HCT116 (cell line): ENCODE measurements at regions not wholly inside any gene's neighbourhood (a gene's known extent, or its start where the extent isn't known, plus 50 kb on each side); places are given as distances from the start of the nearest gene placed in this dataset.

Experiments used
- ATAC-seq: fragments of 200-7000 bp; cut with Tn5 transposase; 2 replicates; pipeline ENCODE4 v1.9.1; 2020; ENCODE audit warnings: mild to moderate bottlenecking, moderate library complexity
- BruUV-seq: library from RNA; stranded (reverse); fragments of 400-500 nt; replicated peaks from 2 replicates; lab custom pipeline; 2021; lab: Mats Ljungman, UMichigan
- CTCF ChIA-PET: fragments of 300-600 bp; sonication (Branson Sonifier 250); formaldehyde crosslinking; loops from one replicate; lab custom pipeline; 2021; ENCODE audit warnings: antibody characterized with exemption; lab: Charles Lee
- POLR2A ChIA-PET: fragments of 300-600, 350-600 bp; sonication (Branson Sonifier 250); formaldehyde crosslinking; loops from one replicate; lab custom pipeline; 2021; ENCODE audit warnings: antibody characterized with exemption; lab: Charles Lee
- RAD21 ChIA-PET, 2 experiments: fragments of 300-600 bp; sonication (Branson Sonifier 250); formaldehyde crosslinking; loops; one replicate each; lab custom pipeline; 2023; ENCODE audit warnings: low total read pairs in 2 of 2; ENCODE audit not compliant: uncharacterized antibody in 2 of 2, unreplicated experiment in 2 of 2, low non-redundant PET in 1 of 2; lab: Charles Lee
- DNase-seq: peaks from one replicate; pipeline ENCODE4 v3.0.0-alpha.2; 2010; ENCODE audit warnings: low read depth, low spot score
- H2AFZ ChIP-seq: fragments of 200-600 bp; shearing (Covaris generic), sonication (generic); 2 replicates; pipeline ENCODE4 v1.6.1; 2017; ENCODE audit warnings: low read depth, mixed run types, mixed read lengths, antibody characterized with exemption, low read length; ENCODE audit not compliant: poor library complexity, severe bottlenecking
- H3K27ac ChIP-seq: 2 replicates; pipeline ENCODE4 v1.5.1; 2012; ENCODE audit warnings: low read depth, low read length
- H3K27me3 ChIP-seq: fragments of 200-600 bp; sonication (generic); 2 replicates; pipeline ENCODE4 v1.6.1; 2016; ENCODE audit warnings: mixed run types, low read length, mixed read lengths; ENCODE audit not compliant: insufficient read depth
- H3K36me3 ChIP-seq, 2 experiments: fragments of 200-500 bp in 1 of 2; fragments of 200-600 bp in 1 of 2; sonication (Bioruptor generic) in 1 of 2; sonication (generic) in 1 of 2; 2 replicates each; pipeline versions ENCODE4 v1.5.1 to v1.6.1; 2014 to 2016; ENCODE audit warnings: low read length in 2 of 2, inconsistent platforms in 1 of 2, mixed read lengths in 1 of 2, mixed run types in 1 of 2; ENCODE audit not compliant: insufficient read depth in 2 of 2, control insufficient read depth in 1 of 2
- H3K4me1 ChIP-seq, 2 experiments: fragments of 200-600 bp in 1 of 2; sonication (generic) in 1 of 2; 2 replicates each; pipeline versions ENCODE4 v1.5.1 to v1.6.1; 2012 to 2017; ENCODE audit warnings: low read length in 2 of 2, inconsistent platforms in 1 of 2, mild to moderate bottlenecking in 1 of 2, mixed read lengths in 1 of 2, mixed run types in 1 of 2, moderate library complexity in 1 of 2; ENCODE audit not compliant: insufficient read depth in 2 of 2, control insufficient read depth in 1 of 2
- H3K4me2 ChIP-seq: fragments of 200-600 bp; sonication (generic); 2 replicates; pipeline ENCODE4 v1.6.1; 2017; ENCODE audit warnings: mixed run types, low read length, mixed read lengths
- H3K4me3 ChIP-seq, 2 experiments: fragments of 200-600 bp in 1 of 2; sonication (generic) in 1 of 2; replicated peaks in 1 of 2; 2 replicates each; pipeline ENCODE4 v1.5.1; 2011 to 2016; ENCODE audit warnings: low read length in 2 of 2, control low read depth in 1 of 2, low read depth in 1 of 2, mild to moderate bottlenecking in 1 of 2, mixed read lengths in 1 of 2, mixed run types in 1 of 2
- H3K79me2 ChIP-seq: fragments of 200-600 bp; sonication (generic); 2 replicates; pipeline ENCODE4 v1.6.1; 2017; ENCODE audit warnings: mild to moderate bottlenecking, mixed run types, low read length, moderate library complexity, mixed read lengths; ENCODE audit not compliant: insufficient read depth
- H3K9ac ChIP-seq: fragments of 200-600 bp; sonication (generic); 2 replicates; pipeline ENCODE4 v1.6.1; 2016; ENCODE audit warnings: low read length, mixed read lengths
- H3K9me2 ChIP-seq: fragments of 200-600 bp; sonication (generic), shearing (Covaris generic); 2 replicates; pipeline ENCODE4 v1.6.1; 2017; ENCODE audit warnings: mixed run types, mild to moderate bottlenecking, moderate library complexity; ENCODE audit not compliant: insufficient read depth
- H3K9me3 ChIP-seq, 2 experiments: fragments of 200-500 bp in 1 of 2; fragments of 200-600 bp in 1 of 2; sonication (Bioruptor generic) in 1 of 2; sonication (generic) in 1 of 2; 2 replicates each; pipeline ENCODE4 v1.6.1; 2014 to 2017; ENCODE audit warnings: low read length in 2 of 2, mixed read lengths in 2 of 2, inconsistent platforms in 1 of 2, low read depth in 1 of 2, mild to moderate bottlenecking in 1 of 2, mixed run types in 1 of 2, moderate library complexity in 1 of 2; ENCODE audit not compliant: control insufficient read depth in 1 of 2, insufficient read depth in 1 of 2
- H4K20me1 ChIP-seq: fragments of 200-600 bp; sonication (generic), shearing (Covaris generic); 2 replicates; pipeline ENCODE4 v1.6.1; 2017; ENCODE audit warnings: mixed run types, mild to moderate bottlenecking, moderate library complexity; ENCODE audit not compliant: insufficient read depth
- CTCF ChIP-seq, 3 experiments: fragments of 200-600 bp in 1 of 3; sonication (generic) in 1 of 3; IDR thresholded peaks in 2 of 3; conservative IDR thresholded peaks in 1 of 3; 2 replicates each; pipeline ENCODE4 v1.5.1; 2012 to 2017; ENCODE audit warnings: low read depth in 2 of 3, low read length in 2 of 3, antibody characterized with exemption in 1 of 3, borderline replicate concordance in 1 of 3, control low read depth in 1 of 3, mild to moderate bottlenecking in 1 of 3, mixed read lengths in 1 of 3, mixed run types in 1 of 3, moderate library complexity in 1 of 3; ENCODE audit not compliant: insufficient read depth in 1 of 3
- ZBTB33 ChIP-seq: IDR thresholded peaks from 2 replicates; pipeline ENCODE4 v1.6.1; 2011; ENCODE audit warnings: mild to moderate bottlenecking, low read length, moderate library complexity; ENCODE audit not compliant: insufficient replicate concordance; ENCODE audit errors: extremely low read depth
- intact Hi-C: fragments of 100-400 bp; cut with micrococcal nuclease; formaldehyde crosslinking; loops from 2 replicates; pipeline ENCODE4 v1.10.0; 2022

GRCh38 chr15:31461911-31462480 lies 135.4 kb downstream of the KLF13 start:
- ChIA-PET POLR2A (no interaction called here), CTCF (no interaction called here), RAD21 (no interaction called here)
- no peak overlapping the region for H3K4me3 ChIP-seq
- no peaks in the 10 kb centered on the region for H3K27me3 ChIP-seq
- no peaks in the 10 kb centered on the region for H3K36me3 ChIP-seq
- no peak overlapping the region for H3K9ac ChIP-seq
- TF ChIP-seq ZBTB33 = no peak
- peak in 1 of 3 experiments; percentile 15; a peak in 2 of 6 replicates for TF ChIP-seq CTCF (IDR thresholded peaks at IDR 0.05 in 2 of 3, conservative IDR thresholded peaks at IDR 0.05 in 1 of 3; ENCODE audit: borderline replicate concordance in 1 of 3, insufficient read depth in 1 of 3, low read depth in 2 of 3, low read length in 2 of 3)
- no peaks in the 10 kb centered on the region for H4K20me1 ChIP-seq
- H3K9me3 ChIP-seq = no peaks in the 10 kb centered on the region
- no peak overlapping the region for H3K4me2 ChIP-seq
- BruUV-seq = no TSS peak
- DNase-seq = no peak
- H3K9me2 ChIP-seq = no peaks in the 10 kb centered on the region
- intact Hi-C loops = no loop called here
- H2AFZ ChIP-seq = no peak overlapping the region
- H3K79me2 ChIP-seq = no peaks in the 10 kb centered on the region
- no peak overlapping the region for H3K27ac ChIP-seq
- peaks cover 0 to 8% of the 10 kb centered on the region in 2 experiments; a peak in 1 of 4 replicates for H3K4me1 ChIP-seq
- no peak for ATAC-seq
